HG03342 (cell line): ENCODE measurements at regions not wholly inside any gene's neighbourhood (a gene's known extent, or its start where the extent isn't known, plus 50 kb on each side); places are given as distances from the start of the nearest gene placed in this dataset.

Experiments used
- ATAC-seq: cut with Tn5 transposase; IDR thresholded peaks from one replicate; pipeline ENCODE4 v1.9.1; 2021; ENCODE audit warnings: mild to moderate bottlenecking, moderate library complexity; ENCODE audit not compliant: unreplicated experiment

- ATAC-seq: no peak
Observed at GRCh38 chr6:54786154-54786553, 60.4 kb upstream of the FAM83B start.

GRCh38 chr6:54787825-54788224, 58.7 kb upstream of the FAM83B start:
- no peak for ATAC-seq
